A549 (cell line): ENCODE measurements at regions not wholly inside any gene's neighbourhood (a gene's known extent, or its start where the extent isn't known, plus 50 kb on each side); places are given as distances from the start of the nearest gene placed in this dataset.

Experiments
- ATAC-seq, 2 experiments: fragments of 200-7000 bp in 1 of 2; fragments of >200 bp in 1 of 2; cut with Nextera tagmentation in 1 of 2; cut with Tn5 transposase in 1 of 2; 3 replicates each; pipeline versions ENCODE4 v1.8.0 to v1.9.1; 2018 to 2020; ENCODE audit warnings: mild to moderate bottlenecking in 1 of 2, moderate library complexity in 1 of 2
- CTCF ChIA-PET: fragments of 300-600 bp; sonication (Branson Sonifier 250); formaldehyde crosslinking; extraction: SDS; loops from one replicate; lab custom pipeline; 2021; ENCODE audit warnings: antibody characterized with exemption, inconsistent platforms; lab: Yijun Ruan, JAX
- POLR2A ChIA-PET: fragments of 350-600 bp; formaldehyde crosslinking; extraction: SDS; loops from one replicate; lab custom pipeline; 2021; ENCODE audit warnings: antibody characterized with exemption, inconsistent platforms; lab: Yijun Ruan, JAX
- DNase-seq, 2 experiments: peaks; one replicate each; pipeline versions ENCODE4 v3.0.0 to v3.0.0-alpha.2; 2011 to 2016; ENCODE audit warnings: low read depth in 1 of 2, low spot score in 1 of 2
- FAIRE-seq: peaks from 2 replicates; lab custom pipeline; 2011; peaks lifted over from hg19 to GRCh38; lab: Jason Lieb, UNC
- H3K27ac ChIP-seq, 2 experiments: fragments of >200 bp; sonication (Bioruptor Twin); formaldehyde crosslinking; 3 replicates each; pipeline ENCODE4 v1.5.1; 2016 to 2017
- H3K4me1 ChIP-seq: fragments of >200 bp; sonication (Bioruptor Twin); formaldehyde crosslinking; 3 replicates; pipeline ENCODE4 v1.6.1; 2016
- H3K4me2 ChIP-seq: fragments of >200 bp; sonication (Bioruptor Twin); formaldehyde crosslinking; 3 replicates; pipeline ENCODE4 v1.6.1; 2016
- H3K4me3 ChIP-seq: fragments of >200 bp; sonication (Bioruptor Twin); formaldehyde crosslinking; 3 replicates; pipeline ENCODE4 v1.5.1; 2016
- H3K9me3 ChIP-seq: fragments of >200 bp; sonication (Bioruptor Twin); formaldehyde crosslinking; 3 replicates; pipeline ENCODE4 v1.6.1; 2016
- BHLHE40 ChIP-seq: IDR thresholded peaks from 2 replicates; pipeline ENCODE4 v1.6.1; 2012; ENCODE audit warnings: low read depth, low read length, inconsistent platforms
- CEBPB ChIP-seq, 2 experiments: fragments of >200 bp in 1 of 2; sonication (Bioruptor Twin) in 1 of 2; formaldehyde crosslinking in 1 of 2; IDR thresholded peaks; 2 replicates each; pipeline ENCODE4 v1.6.1; 2012 to 2016
- CHD4 ChIP-seq: fragments of 200-600 bp; sonication (generic); IDR thresholded peaks from 2 replicates; pipeline ENCODE4 v1.6.1; 2016; ENCODE audit warnings: antibody characterized with exemption, mild to moderate bottlenecking, borderline replicate concordance
- E2F6 ChIP-seq: IDR thresholded peaks from 2 replicates; pipeline ENCODE4 v1.6.1; 2012; ENCODE audit warnings: low read depth, borderline replicate concordance
- ELK1 ChIP-seq: fragments of 150-350 bp; IDR thresholded peaks from 2 replicates; pipeline ENCODE4 v1.6.1; 2014; ENCODE audit warnings: low read depth, mild to moderate bottlenecking, low read length
- FOSL2 ChIP-seq, 2 experiments: fragments of 450-650 bp in 1 of 2; fragments of >200 bp in 1 of 2; sonication (Bioruptor Twin) in 1 of 2; formaldehyde crosslinking; IDR thresholded peaks; 2 replicates each; pipeline versions ENCODE4 v1.5.0 to v1.6.1; 2016 to 2020; ENCODE audit warnings: mild to moderate bottlenecking in 1 of 2, moderate library complexity in 1 of 2
- GATA3 ChIP-seq: IDR thresholded peaks from 2 replicates; pipeline ENCODE4 v1.6.1; 2012; ENCODE audit warnings: borderline replicate concordance
- HDAC2 ChIP-seq: fragments of 200-600 bp; sonication (generic); IDR thresholded peaks from 2 replicates; pipeline ENCODE4 v1.6.1; 2016
- HMGXB4 ChIP-seq: fragments of 250-450 bp; sonication (Bioruptor Pico); IDR thresholded peaks from 2 replicates; pipeline ENCODE4 v1.5.0; 2021; ENCODE audit warnings: mild to moderate bottlenecking, moderate library complexity, borderline replicate concordance
- HOXA7 ChIP-seq: fragments of 250-450 bp; sonication (Bioruptor Pico); IDR thresholded peaks from 2 replicates; pipeline ENCODE4 v1.5.0; 2020; ENCODE audit warnings: mild to moderate bottlenecking, moderate library complexity
- HOXB13 ChIP-seq: fragments of 250-450 bp; sonication (Bioruptor Pico); IDR thresholded peaks from 2 replicates; pipeline ENCODE4 v1.5.0; 2020; ENCODE audit warnings: low read depth, mild to moderate bottlenecking, moderate library complexity
- HOXB5 ChIP-seq: fragments of 250-450 bp; sonication (Bioruptor Pico); IDR thresholded peaks from 2 replicates; pipeline ENCODE4 v1.5.0; 2020; ENCODE audit warnings: mild to moderate bottlenecking, moderate library complexity
- JUN ChIP-seq, 2 experiments: fragments of >200 bp; sonication (Bioruptor Twin); formaldehyde crosslinking; IDR thresholded peaks; 2 replicates in 1 of 2; 3 replicates in 1 of 2; pipeline ENCODE4 v1.6.1; 2016 to 2017
- KDM1A ChIP-seq: fragments of 200-600 bp; sonication (generic); IDR thresholded peaks from 2 replicates; pipeline ENCODE4 v1.6.1; 2016; ENCODE audit warnings: low read depth, mild to moderate bottlenecking
- KDM5A ChIP-seq: fragments of 200-600 bp; sonication (generic); IDR thresholded peaks from 2 replicates; pipeline ENCODE4 v1.6.1; 2016; ENCODE audit warnings: antibody characterized with exemption, mild to moderate bottlenecking
- MAFK ChIP-seq: fragments of 450-650 bp; IDR thresholded peaks from 2 replicates; pipeline ENCODE4 v1.6.1; 2014; ENCODE audit not compliant: partially characterized antibody
- POLR2AphosphoS2 ChIP-seq: conservative IDR thresholded peaks from 2 replicates; pipeline ENCODE4 v1.6.1; 2012; ENCODE audit warnings: low read length, improper control_type of control experiment, inconsistent platforms
- RFX5 ChIP-seq: fragments of 450-650 bp; IDR thresholded peaks from 2 replicates; pipeline ENCODE4 v1.7.1; 2014; ENCODE audit warnings: antibody characterized with exemption, mild to moderate bottlenecking, moderate library complexity
- SMC3 ChIP-seq: fragments of >200 bp; sonication (Bioruptor Twin); formaldehyde crosslinking; IDR thresholded peaks from 3 replicates; pipeline ENCODE4 v1.6.1; 2018; ENCODE audit warnings: inconsistent platforms
- SREBF2 ChIP-seq: fragments of 450-650 bp; IDR thresholded peaks from 2 replicates; pipeline ENCODE4 v1.6.1; 2014; ENCODE audit warnings: mild to moderate bottlenecking, moderate library complexity
- TFCP2L1 ChIP-seq: fragments of 250-450 bp; sonication (Bioruptor Pico); IDR thresholded peaks from 2 replicates; pipeline ENCODE4 v1.5.0; 2021; ENCODE audit warnings: mild to moderate bottlenecking
- ZC3H11A ChIP-seq: fragments of 450-650 bp; IDR thresholded peaks from 2 replicates; pipeline ENCODE4 v1.6.1; 2014; ENCODE audit warnings: antibody characterized with exemption, mild to moderate bottlenecking
- ZFP36 ChIP-seq: fragments of 450-650 bp; IDR thresholded peaks from 2 replicates; pipeline ENCODE4 v1.6.1; 2014; ENCODE audit warnings: borderline replicate concordance; ENCODE audit not compliant: partially characterized antibody
- ZSCAN20 ChIP-seq: fragments of 250-450 bp; sonication (Bioruptor Pico); IDR thresholded peaks from 2 replicates; pipeline ENCODE4 v1.8.0; 2022; ENCODE audit warnings: mild to moderate bottlenecking, moderate library complexity
- WGBS: methylation state at CpG from one replicate; pipeline ENCODE4 v1.1.6; 2017; ENCODE audit errors: missing lambda C conversion rate; 5-methylcytosine and 5-hydroxymethylcytosine counted together

GRCh38 chr21:16509476-16509875 lies 779.7 kb downstream of the USP25 start:
- POLR2A ChIA-PET = no interaction called here
- TF ChIP-seq HOXB13 (CRISPR knock-in tag) (no peak), CEBPB (IDR thresholded peaks at IDR 0.05) (no peak), SMC3 (no peak), CHD4 (no peak), E2F6 (no peak), GATA3 (no peak), ZC3H11A (no peak), BHLHE40 (no peak), HOXA7 (no peak), TFCP2L1 (CRISPR knock-in tag) (no peak), KDM5A (no peak), ZSCAN20 (CRISPR knock-in tag) (no peak), SREBF2 (no peak), HOXB5 (CRISPR knock-in tag) (no peak), ZFP36 (no peak)
- H3K4me3 ChIP-seq = no peak overlapping the region
- 84% methylated on average over 3 of the region's 3 CpGs for WGBS
- no peaks in the 10 kb centered on the region for H3K9me3 ChIP-seq
- H3K4me2 ChIP-seq = no peak overlapping the region
- CTCF ChIA-PET = no interaction called here
- no peak overlapping the region for H3K27ac ChIP-seq
- DNase-seq = no peak
- no peak for FAIRE-seq
- H3K4me1 ChIP-seq = no peaks in the 10 kb centered on the region
- no peak for ATAC-seq

- Histone ChIP-seq H3K4me2 (no peak overlapping the region), H3K27ac (no peak overlapping the region), H3K4me1 (peaks cover 3% of the 10 kb centered on the region; the same call in 1 of the 3 replicates), H3K9me3 (no peaks in the 10 kb centered on the region), H3K4me3 (no peak overlapping the region)
- TF ChIP-seq E2F6 (no peak), FOSL2 (IDR thresholded peaks at IDR 0.05) (no peak), FOSL2 (CRISPR knock-in tag; IDR thresholded peaks at IDR 0.05) (no peak), JUN (IDR thresholded peaks at IDR 0.05) (no peak), ELK1 (no peak), RFX5 (no peak), HMGXB4 (CRISPR knock-in tag) (no peak), POLR2AphosphoS2 (no peak)
- WGBS = 90% methylated on average over 2 of the region's 2 CpGs
- CTCF ChIA-PET = no interaction called here
- no peak for FAIRE-seq
- DNase-seq = no peak
- no peak for ATAC-seq
- POLR2A ChIA-PET = no interaction called here
Observed at GRCh38 chr21:16514316-16514715, 784.5 kb downstream of the USP25 start.

- Histone ChIP-seq H3K9me3 (no peaks in the 10 kb centered on the region), H3K27ac (no peak overlapping the region), H3K4me3 (no peak overlapping the region), H3K4me2 (no peak overlapping the region; the same call in 2 of the 3 replicates), H3K4me1 (peaks cover 6% of the 10 kb centered on the region; the same call in 2 of the 3 replicates)
- ATAC-seq = no peak
- no peak for DNase-seq
- no peak for FAIRE-seq
- 94% methylated on average over 1 of the region's 1 CpG for WGBS
- ChIA-PET CTCF (no interaction called here), POLR2A (no interaction called here)
- no peak for TF ChIP-seq KDM1A
- TF ChIP-seq HOXB13 (CRISPR knock-in tag) = no peak
- TF ChIP-seq FOSL2 (IDR thresholded peaks at IDR 0.05) = no peak
- TF ChIP-seq FOSL2 (CRISPR knock-in tag; IDR thresholded peaks at IDR 0.05) = no peak
- no peak for TF ChIP-seq MAFK
- no peak for TF ChIP-seq HOXA7
- TF ChIP-seq HDAC2 = no peak
Observed at GRCh38 chr21:16517383-16517782, 787.6 kb downstream of the USP25 start.
